ENCODE measurements at regions not wholly inside any gene's neighbourhood (a gene's known extent, or its start where the extent isn't known, plus 50 kb on each side); places are given as distances from the start of the nearest gene placed in this dataset.
A peak's percentile ranks its signal among the peaks of the same experiment; 100 is the strongest.

DNA sequence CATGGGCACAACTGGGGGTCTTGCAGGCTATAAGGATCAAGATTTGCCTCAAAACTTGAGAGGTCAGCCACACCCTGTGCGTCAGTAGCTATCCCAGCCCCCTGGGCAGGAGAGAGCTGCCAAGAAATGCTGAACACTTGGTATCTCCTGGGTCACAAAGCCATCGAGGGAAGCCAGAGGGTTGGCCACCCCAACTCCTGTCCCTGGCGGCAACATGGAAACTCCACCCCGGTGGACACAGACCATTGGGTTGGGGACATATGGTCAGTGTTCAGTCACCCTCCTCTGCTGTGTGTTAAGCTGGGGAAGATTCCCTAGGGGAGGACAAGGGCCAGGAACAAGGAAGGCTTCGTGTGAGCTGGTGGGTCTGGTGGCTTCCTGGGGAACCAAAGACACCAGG lies 140.6 kb downstream of the C5orf15 start:
- ATAC-seq (ENCODE audit: low read depth) (no peak), DNase-seq (no peak)
- no peaks in the 10 kb centered on the region for H3K9me3 Mint-ChIP-seq
- no peaks in the 10 kb centered on the region for H3K36me3 Mint-ChIP-seq
- peaks cover 3% of the 10 kb centered on the region for H3K27me3 Mint-ChIP-seq
- H3K4me1 Mint-ChIP-seq = peaks cover 28% of the 10 kb centered on the region
- H3K27ac Mint-ChIP-seq = no peak overlapping the region
- no peak overlapping the region for H3K4me3 Mint-ChIP-seq
- POLR2A ChIA-PET = no interaction called here

DNA sequence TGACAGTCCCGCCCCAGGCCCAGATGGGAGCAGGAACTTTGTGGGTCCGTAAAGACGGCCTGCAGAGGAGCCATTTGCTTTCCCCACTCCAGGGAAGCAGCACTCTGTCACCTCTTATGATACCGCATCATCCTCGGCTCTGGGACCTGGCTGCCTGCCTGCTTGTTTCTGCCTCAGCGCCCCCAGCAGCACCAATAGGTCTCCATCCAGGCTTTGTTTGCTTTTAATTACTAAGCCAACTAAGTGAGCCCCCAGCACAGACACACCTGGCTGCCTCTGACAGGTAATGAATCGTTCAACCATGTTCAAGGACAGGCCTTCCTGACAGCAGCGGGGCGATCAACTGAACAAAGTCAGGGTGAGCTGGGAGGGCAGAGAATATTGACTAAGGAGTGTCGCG lies 141.4 kb downstream of the C5orf15 start:
- DNase-seq (no peak), ATAC-seq (ENCODE audit: low read depth) (no peak)
- H3K9me3 Mint-ChIP-seq = no peaks in the 10 kb centered on the region
- peaks cover 31% of the 10 kb centered on the region for H3K4me1 Mint-ChIP-seq
- no peak overlapping the region for H3K4me3 Mint-ChIP-seq
- no peak overlapping the region for H3K27ac Mint-ChIP-seq
- H3K36me3 Mint-ChIP-seq = no peaks in the 10 kb centered on the region
- H3K27me3 Mint-ChIP-seq = peaks cover 3% of the 10 kb centered on the region
- POLR2A ChIA-PET = no interaction called here

DNA sequence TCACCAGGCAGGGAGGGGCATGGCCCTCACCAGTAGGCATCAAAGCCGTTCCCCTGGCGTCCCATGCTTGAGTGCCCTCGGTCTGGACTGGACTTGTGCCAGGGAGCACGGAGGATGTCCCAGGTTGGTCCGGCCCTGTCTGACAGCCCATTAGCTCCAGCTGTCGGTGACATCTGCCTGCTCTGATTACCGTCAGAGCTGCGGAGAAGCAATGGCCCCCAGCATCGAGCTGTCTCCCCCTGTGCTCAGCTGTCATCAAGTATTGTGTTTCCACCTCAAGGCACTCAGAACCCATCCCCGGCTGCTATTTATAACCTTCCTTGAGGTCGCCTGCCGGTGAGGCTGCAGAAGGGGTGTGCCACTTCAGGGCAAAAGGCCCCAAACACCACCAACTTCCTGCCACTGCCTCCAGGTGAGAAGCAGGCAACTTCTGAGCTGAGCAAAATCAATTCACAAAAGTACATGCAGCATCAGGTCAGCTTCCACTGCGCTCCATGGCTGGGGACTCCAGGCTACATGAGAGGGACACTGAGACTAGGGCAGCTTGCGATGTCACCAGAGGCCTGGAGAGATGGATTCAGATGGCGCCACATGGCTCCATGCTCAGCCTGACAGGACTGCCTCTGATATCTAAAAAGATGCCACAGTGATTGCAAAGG lies 142.7 kb downstream of the C5orf15 start:
- peak overlapping the region; percentile 41 for H3K4me3 Mint-ChIP-seq
- POLR2A ChIA-PET = no interaction called here

DNA sequence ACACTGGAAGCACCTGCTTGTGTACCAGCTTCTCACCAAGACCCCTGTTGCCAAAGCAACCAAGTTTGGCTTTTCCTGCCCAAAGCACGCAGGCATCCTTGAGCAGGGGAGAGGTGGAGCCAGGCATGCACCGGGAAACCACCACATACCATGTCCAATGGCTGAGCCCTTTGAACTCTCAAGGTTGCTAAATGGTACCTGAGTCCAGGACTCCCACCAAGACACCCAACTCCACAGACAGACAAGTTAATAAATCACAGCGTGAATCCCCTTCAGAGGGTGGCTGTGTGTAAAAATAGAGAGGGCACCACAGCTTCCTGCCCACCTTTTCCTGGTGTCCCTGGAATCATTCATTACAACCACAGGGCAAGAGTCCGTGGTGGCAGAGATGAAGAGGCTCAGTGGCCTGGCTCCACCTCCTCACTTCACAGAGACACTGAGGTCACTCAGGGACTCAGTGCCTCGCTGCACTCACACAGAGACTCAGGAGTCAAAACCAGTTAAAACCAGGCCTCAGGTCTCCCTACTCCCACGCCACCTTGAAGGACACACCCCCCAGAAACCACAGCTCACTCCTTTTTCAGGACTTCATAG lies 143.7 kb downstream of the C5orf15 start:
- POLR2A ChIA-PET = interaction anchor here (1.1 kb wide), 1 partner anchor 420 kb away, joined by 3 read pairs; no protein-coding TSS in a partner anchor
- Mint-ChIP-seq H3K27me3 (peaks cover 1% of the 10 kb centered on the region), H3K36me3 (no peaks in the 10 kb centered on the region), H3K27ac (peak overlapping the region; percentile 18), H3K4me1 (peaks cover 38% of the 10 kb centered on the region), H3K4me3 (peak overlapping the region; percentile 14), H3K9me3 (no peaks in the 10 kb centered on the region)
- DNase-seq = no peak
- ATAC-seq (ENCODE audit: low read depth) = peak; percentile 24

More for the DNA sequence above, 142.7 kb downstream of the C5orf15 start:
- DNase-seq (peak; percentile 63), ATAC-seq (ENCODE audit: low read depth) (peak; percentile 89)
- peak overlapping the region; percentile 70 for H3K27ac Mint-ChIP-seq
- H3K4me1 Mint-ChIP-seq = peaks cover 35% of the 10 kb centered on the region
- H3K36me3 Mint-ChIP-seq = no peaks in the 10 kb centered on the region
- H3K9me3 Mint-ChIP-seq = no peaks in the 10 kb centered on the region
- peaks cover 1% of the 10 kb centered on the region for H3K27me3 Mint-ChIP-seq

DNA sequence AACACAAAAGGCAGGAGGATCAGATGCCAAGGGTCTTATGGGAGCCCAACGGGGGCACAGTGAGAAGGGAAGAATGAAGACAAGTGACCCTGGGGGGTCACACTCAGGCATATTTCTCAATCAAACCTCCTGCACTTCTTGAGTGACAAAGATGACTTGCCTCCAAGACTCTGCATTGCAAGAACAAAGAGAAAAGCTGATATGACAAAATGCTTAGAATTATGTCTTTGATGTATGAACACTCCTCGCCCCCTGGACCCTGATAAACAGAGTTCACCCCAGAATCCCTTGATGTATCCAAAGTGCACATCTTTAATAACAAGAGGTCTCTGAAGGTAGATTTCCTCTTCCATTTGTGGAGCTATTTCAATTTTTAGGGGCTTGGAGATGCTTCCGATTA lies 146.5 kb downstream of the C5orf15 start:
- H3K9me3 Mint-ChIP-seq = no peaks in the 10 kb centered on the region
- DNase-seq (no peak), ATAC-seq (ENCODE audit: low read depth) (no peak)
- H3K36me3 Mint-ChIP-seq = no peaks in the 10 kb centered on the region
- H3K4me1 Mint-ChIP-seq = peaks cover 38% of the 10 kb centered on the region
- no peaks in the 10 kb centered on the region for H3K27me3 Mint-ChIP-seq
- H3K27ac Mint-ChIP-seq = no peak overlapping the region
- POLR2A ChIA-PET = no interaction called here
- no peak overlapping the region for H3K4me3 Mint-ChIP-seq

DNA sequence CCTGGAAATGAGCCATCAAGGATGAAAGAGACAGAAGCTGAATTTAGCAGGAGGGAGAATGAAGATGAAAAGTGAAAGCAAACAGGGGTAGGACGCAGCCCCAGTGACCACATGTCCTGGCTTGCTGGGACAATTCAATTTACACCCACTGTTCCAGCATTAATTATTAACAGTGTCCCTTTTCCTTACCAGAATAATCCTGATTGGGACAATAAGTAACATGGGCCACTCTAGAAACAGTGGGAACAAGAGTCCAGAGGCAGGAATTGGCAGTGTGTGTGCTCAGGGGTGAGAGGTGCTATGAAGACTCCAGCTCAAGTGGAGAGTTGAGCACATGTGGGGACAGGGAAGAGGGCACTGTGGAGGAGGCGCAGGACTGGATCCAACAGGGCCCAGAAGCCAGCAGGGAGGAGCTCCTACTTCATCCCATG lies 147.1 kb downstream of the C5orf15 start:
- ATAC-seq (ENCODE audit: low read depth) (no peak), DNase-seq (no peak)
- Mint-ChIP-seq H3K4me3 (peak overlapping the region; percentile 33), H3K4me1 (peaks cover 35% of the 10 kb centered on the region), H3K27me3 (no peaks in the 10 kb centered on the region), H3K36me3 (no peaks in the 10 kb centered on the region), H3K27ac (peak overlapping the region; percentile 35), H3K9me3 (no peaks in the 10 kb centered on the region)
- POLR2A ChIA-PET = no interaction called here

DNA sequence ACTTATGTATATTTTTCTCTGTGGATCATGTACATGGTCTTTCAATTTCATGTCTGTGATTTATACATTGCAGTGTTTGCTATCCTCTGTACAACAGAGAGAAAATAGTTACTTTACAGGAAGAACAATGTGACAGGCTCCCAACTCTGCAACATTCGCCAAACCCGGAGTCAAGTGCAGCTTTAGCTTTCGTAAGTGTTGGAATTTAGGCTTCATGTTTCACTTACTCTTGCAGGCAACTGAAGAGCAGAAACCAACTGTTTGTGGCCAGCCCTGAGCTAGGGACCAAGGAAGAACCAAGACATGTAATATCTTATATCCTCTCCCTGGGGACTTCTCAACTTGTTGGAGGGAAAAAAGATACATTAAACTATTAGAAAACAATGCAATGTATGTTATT lies 147.9 kb downstream of the C5orf15 start:
- H3K36me3 Mint-ChIP-seq = no peaks in the 10 kb centered on the region
- H3K4me3 Mint-ChIP-seq = no peak overlapping the region
- DNase-seq (no peak), ATAC-seq (ENCODE audit: low read depth) (no peak)
- H3K9me3 Mint-ChIP-seq = no peaks in the 10 kb centered on the region
- POLR2A ChIA-PET = interaction anchor here (1.2 kb wide), 1 partner anchor 11 kb away, joined by 4 read pairs; no protein-coding TSS in a partner anchor
- H3K27me3 Mint-ChIP-seq = no peaks in the 10 kb centered on the region
- peaks cover 27% of the 10 kb centered on the region for H3K4me1 Mint-ChIP-seq
- H3K27ac Mint-ChIP-seq = no peak overlapping the region

DNA sequence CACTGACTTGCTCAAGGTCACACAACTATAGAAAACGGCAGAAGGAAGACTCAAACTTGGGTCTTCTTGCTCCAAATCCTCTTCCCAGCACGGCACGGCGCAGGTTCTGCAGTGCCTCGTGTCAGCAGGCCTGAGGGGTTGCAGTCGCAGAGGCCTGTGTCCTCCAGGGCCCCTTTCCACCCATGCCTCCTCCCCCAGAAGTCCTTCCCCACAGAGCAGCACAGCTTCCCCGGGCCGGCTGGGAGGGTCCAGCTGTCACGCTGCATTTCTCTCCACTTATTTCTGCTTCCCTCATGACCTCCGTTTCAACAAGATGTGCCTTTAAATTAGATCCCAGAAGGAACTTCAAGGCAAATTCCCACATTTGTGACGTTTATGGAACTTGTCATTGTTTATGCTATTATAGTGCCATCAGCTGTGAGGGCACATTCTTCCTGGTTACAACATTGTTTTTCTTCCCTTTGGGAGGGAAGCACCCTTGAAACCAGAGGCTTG lies 148.4 kb downstream of the C5orf15 start:
- Mint-ChIP-seq H3K27me3 (no peaks in the 10 kb centered on the region), H3K9me3 (no peaks in the 10 kb centered on the region)

DNA sequence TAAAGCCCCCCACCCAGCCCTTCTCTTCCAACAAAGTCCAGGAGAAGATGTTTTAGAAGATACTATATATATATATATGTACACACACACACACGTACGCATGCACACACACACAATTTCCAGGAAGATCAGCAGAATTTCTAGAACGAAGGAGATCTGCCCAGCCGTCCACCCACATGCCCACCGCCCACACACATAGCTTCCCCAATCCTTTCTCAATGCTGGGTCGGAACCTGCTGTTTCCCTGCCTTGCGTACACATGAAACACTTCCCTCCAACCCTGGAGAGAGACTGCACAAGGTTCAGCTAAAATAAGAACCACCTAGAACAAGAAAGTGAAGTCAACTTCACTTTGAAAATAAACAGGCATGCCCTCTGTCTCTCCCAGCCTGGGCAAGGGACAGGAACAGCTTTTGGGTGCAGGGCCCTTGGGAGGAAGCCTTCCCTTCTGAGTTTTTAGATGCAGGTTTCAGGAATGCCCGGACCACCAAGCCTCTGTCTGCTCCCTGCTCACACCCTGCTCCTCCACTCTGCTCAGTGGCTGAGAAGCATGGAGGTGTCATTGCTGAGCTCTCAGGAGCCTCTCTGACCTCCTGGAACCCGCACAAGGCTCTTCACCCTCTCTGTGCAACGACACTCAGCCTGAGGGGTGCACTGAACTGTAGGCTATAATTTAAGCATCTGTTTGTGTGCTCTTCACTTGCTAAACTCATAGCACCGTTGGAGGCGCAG lies 149.4 kb downstream of the C5orf15 start:
- no peak overlapping the region for H3K4me3 Mint-ChIP-seq
- H3K4me1 Mint-ChIP-seq = peaks cover 14% of the 10 kb centered on the region
- POLR2A ChIA-PET = interaction anchor here (1.2 kb wide), 1 partner anchor 12 kb away, joined by 4 read pairs; no protein-coding TSS in a partner anchor
- ATAC-seq (ENCODE audit: low read depth) (no peak), DNase-seq (no peak)
- no peaks in the 10 kb centered on the region for H3K9me3 Mint-ChIP-seq
- no peaks in the 10 kb centered on the region for H3K36me3 Mint-ChIP-seq
- H3K27me3 Mint-ChIP-seq = peaks cover 6% of the 10 kb centered on the region
- no peak overlapping the region for H3K27ac Mint-ChIP-seq

More for the DNA sequence above, 148.4 kb downstream of the C5orf15 start:
- H3K36me3 Mint-ChIP-seq = no peaks in the 10 kb centered on the region
- H3K27ac Mint-ChIP-seq = no peak overlapping the region
- DNase-seq (no peak), ATAC-seq (ENCODE audit: low read depth) (no peak)
- POLR2A ChIA-PET = interaction anchor here (1.2 kb wide), 1 partner anchor 11 kb away, joined by 4 read pairs; no protein-coding TSS in a partner anchor
- no peak overlapping the region for H3K4me3 Mint-ChIP-seq
- peaks cover 22% of the 10 kb centered on the region for H3K4me1 Mint-ChIP-seq

DNA sequence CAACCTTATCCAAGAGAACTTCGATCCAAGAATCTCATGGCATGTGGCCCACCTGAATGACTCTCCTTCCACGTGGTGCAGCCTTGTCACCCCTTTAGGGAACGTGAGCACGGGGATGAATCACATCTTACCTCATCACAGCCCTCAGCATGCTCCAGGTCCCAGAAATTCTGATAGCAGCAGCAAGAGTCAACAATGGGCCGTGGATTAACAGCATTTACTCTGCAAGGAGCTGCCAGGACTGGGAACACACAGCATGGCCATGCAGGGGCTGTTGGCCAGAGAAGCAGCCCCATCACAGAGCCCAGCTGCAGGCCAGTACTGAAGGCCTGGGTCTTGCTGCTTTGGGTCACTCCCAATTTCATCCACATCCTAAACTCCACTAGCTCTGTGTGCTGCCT lies 150.4 kb downstream of the C5orf15 start:
- Mint-ChIP-seq H3K4me1 (peaks cover 17% of the 10 kb centered on the region), H3K4me3 (no peak overlapping the region), H3K27ac (no peak overlapping the region), H3K9me3 (no peaks in the 10 kb centered on the region), H3K36me3 (no peaks in the 10 kb centered on the region), H3K27me3 (peaks cover 12% of the 10 kb centered on the region)
- POLR2A ChIA-PET = no interaction called here
- DNase-seq (no peak), ATAC-seq (ENCODE audit: low read depth) (no peak)

DNA sequence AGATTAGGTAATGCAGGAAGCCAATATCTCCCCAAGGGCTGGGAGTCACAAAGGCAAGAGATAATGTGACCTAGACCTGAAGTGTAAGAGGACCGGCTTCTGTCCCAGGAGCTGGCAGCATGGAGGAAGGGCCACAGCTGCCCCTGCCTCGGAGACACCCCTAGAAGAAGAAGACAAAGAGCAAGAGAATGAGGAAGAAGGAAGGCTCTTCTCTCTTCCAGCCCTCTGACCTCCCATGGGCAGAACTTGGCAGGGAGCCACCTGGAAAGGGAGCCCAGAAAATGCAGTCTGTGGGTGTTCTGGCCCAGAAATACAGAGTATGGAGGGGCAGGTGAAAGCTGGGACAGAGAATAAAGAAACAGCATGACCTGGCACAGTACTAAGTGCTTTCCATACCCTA lies 151.0 kb downstream of the C5orf15 start:
- Mint-ChIP-seq H3K4me1 (peaks cover 13% of the 10 kb centered on the region), H3K4me3 (no peak overlapping the region), H3K27me3 (peaks cover 12% of the 10 kb centered on the region), H3K36me3 (no peaks in the 10 kb centered on the region), H3K27ac (no peak overlapping the region), H3K9me3 (no peaks in the 10 kb centered on the region)
- no peak for ATAC-seq (ENCODE audit: low read depth)
- POLR2A ChIA-PET = no interaction called here
- no peak for DNase-seq

DNA sequence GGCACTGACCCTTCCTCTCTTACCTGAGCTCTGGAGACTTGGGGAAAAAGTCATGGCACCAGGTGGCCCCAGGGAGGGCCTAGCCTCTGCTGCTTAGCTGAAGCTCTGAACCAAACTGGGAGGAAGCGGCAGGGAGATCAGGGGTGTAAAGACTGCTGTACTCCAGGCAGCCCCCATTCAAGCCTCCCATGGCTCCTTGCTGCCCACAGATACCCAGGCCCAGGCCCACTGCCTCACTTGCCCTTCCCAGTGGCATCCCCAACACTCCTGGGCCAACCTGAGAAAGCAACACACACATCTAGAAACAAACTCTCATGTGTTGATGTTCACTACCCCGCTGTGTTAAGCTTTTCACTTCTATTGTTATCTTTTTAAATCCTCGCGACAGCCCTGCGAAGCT lies 151.6 kb downstream of the C5orf15 start:
- no peak for ATAC-seq (ENCODE audit: low read depth)
- POLR2A ChIA-PET = no interaction called here
- H3K27me3 Mint-ChIP-seq = peaks cover 12% of the 10 kb centered on the region

DNA sequence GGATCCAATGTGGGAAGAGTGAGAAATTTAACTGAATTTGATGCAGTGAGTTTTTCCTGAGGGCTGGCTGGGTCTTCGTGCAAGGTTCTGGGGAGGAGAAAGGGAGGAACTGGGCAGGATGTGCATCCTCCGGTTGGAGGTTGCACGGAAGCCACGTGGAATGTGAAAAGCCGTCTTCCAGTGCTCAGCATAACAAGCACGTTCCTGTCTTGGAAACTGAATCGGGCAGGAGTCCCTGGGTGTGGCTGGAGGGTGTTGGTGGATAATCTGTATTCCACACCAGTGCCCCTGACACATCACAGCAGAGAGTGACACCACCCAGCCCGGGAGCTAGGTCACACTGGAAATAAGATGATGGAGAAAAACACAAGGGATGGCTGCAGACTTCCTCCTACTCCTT lies 154.3 kb downstream of the C5orf15 start:
- Mint-ChIP-seq H3K36me3 (no peaks in the 10 kb centered on the region), H3K4me3 (no peak overlapping the region), H3K9me3 (no peaks in the 10 kb centered on the region), H3K27me3 (peaks cover 12% of the 10 kb centered on the region), H3K4me1 (peaks cover 4% of the 10 kb centered on the region), H3K27ac (no peak overlapping the region)
- POLR2A ChIA-PET = no interaction called here
- DNase-seq = no peak
- ATAC-seq (ENCODE audit: low read depth) = no peak

More for the DNA sequence above, 151.6 kb downstream of the C5orf15 start:
- no peak overlapping the region for H3K4me3 Mint-ChIP-seq
- DNase-seq = no peak
- no peaks in the 10 kb centered on the region for H3K36me3 Mint-ChIP-seq
- peaks cover 13% of the 10 kb centered on the region for H3K4me1 Mint-ChIP-seq
- no peaks in the 10 kb centered on the region for H3K9me3 Mint-ChIP-seq
- no peak overlapping the region for H3K27ac Mint-ChIP-seq

All from activated naive CD8-positive, alpha-beta T cell treated with anti-CD3 and anti-CD28 coated beads, Interleukin-2, amount 10 ng/mL, durations not matched to agents 7 days and 5 days (primary cell).